Suprapubic skin (tissue), 4 donors: ENCODE measurements at regions not wholly inside any gene's neighbourhood (a gene's known extent, or its start where the extent isn't known, plus 50 kb on each side); places are given as distances from the start of the nearest gene placed in this dataset.
"Not testable (repeated sequence)": the region's sequence is repeated elsewhere in the genome, so short reads cannot be mapped to it uniquely, and the experiment has no call there.

Experiments used
- DNase-seq, 2 donors: peaks; one replicate each; pipeline ENCODE4 v3.0.0-alpha.2; 2019; ENCODE audit warnings: low spot score in 2 of 2
- H3K27ac ChIP-seq: fragments of 200-600 bp; sonication (generic); one replicate; pipeline ENCODE4 v1.5.1; 2019
- H3K27me3 ChIP-seq: fragments of 200-600 bp; sonication (generic); one replicate; pipeline ENCODE4 v1.5.1; 2019
- H3K36me3 ChIP-seq: fragments of 200-600 bp; sonication (generic); one replicate; pipeline ENCODE4 v1.5.1; 2019
- H3K4me1 ChIP-seq: fragments of 200-600 bp; sonication (generic); one replicate; pipeline ENCODE4 v1.5.1; 2019
- H3K4me3 ChIP-seq: fragments of 200-600 bp; sonication (generic); one replicate; pipeline ENCODE4 v1.5.1; 2019; ENCODE audit warnings: mild to moderate bottlenecking
- H3K9me3 ChIP-seq: fragments of 200-600 bp; sonication (generic); one replicate; pipeline ENCODE4 v1.5.1; 2019
- CTCF ChIP-seq, 2 donors: fragments of 200-600 bp in 1 of 2; fragments of 450-650 bp in 1 of 2; sonication (generic) in 1 of 2; IDR thresholded peaks; one replicate each; pipeline ENCODE4 v1.5.1; 2016 to 2019; ENCODE audit warnings: antibody characterized with exemption in 2 of 2, mild to moderate bottlenecking in 1 of 2, moderate library complexity in 1 of 2
- EP300 ChIP-seq: sonication (generic); formaldehyde crosslinking; IDR thresholded peaks from one replicate; pipeline ENCODE4 v1.6.1; 2017; ENCODE audit warnings: antibody characterized with exemption
- POLR2A ChIP-seq, 2 donors: fragments of 450-650 bp; IDR thresholded peaks; one replicate each; pipeline ENCODE4 v1.6.1; 2017; ENCODE audit warnings: antibody characterized with exemption in 2 of 2, mild to moderate bottlenecking in 2 of 2, moderate library complexity in 2 of 2
- POLR2AphosphoS5 ChIP-seq, 3 donors: sonication (generic); formaldehyde crosslinking; IDR thresholded peaks; one replicate each; pipeline ENCODE4 v1.6.1; 2017; ENCODE audit warnings: antibody characterized with exemption in 3 of 3
- WGBS: methylation state at CpG from one replicate; pipeline ENCODE4 v1.1.5; 2018; 5-methylcytosine and 5-hydroxymethylcytosine counted together

- 64% methylated on average over 15 of the region's 15 CpGs for WGBS
- Histone ChIP-seq H3K36me3 (no peaks in the 10 kb centered on the region), H3K27ac (no peak overlapping the region), H3K9me3 (no peaks in the 10 kb centered on the region), H3K4me3 (no peak overlapping the region), H3K27me3 (no peaks in the 10 kb centered on the region), H3K4me1 (no peaks in the 10 kb centered on the region)
- no peak for DNase-seq
- TF ChIP-seq CTCF (IDR thresholded peaks at IDR 0.05): no peak
- no peak for TF ChIP-seq POLR2AphosphoS5 (IDR thresholded peaks at IDR 0.05)
- no peak for TF ChIP-seq EP300
- TF ChIP-seq POLR2A (IDR thresholded peaks at IDR 0.05): no peak
Measured at GRCh38 chr10:117830787-117831212, 215.9 kb downstream of the RAB11FIP2 start.

GRCh38 chr10:117838500-117839498 lies 207.9 kb downstream of the RAB11FIP2 start:
- H3K4me1 ChIP-seq, H3K27me3 ChIP-seq, H3K9me3 ChIP-seq, DNase-seq, H3K36me3 ChIP-seq, H3K27ac ChIP-seq: not testable (repeated sequence)
- WGBS: 58% methylated on average over 16 of the region's 39 CpGs
- peak overlapping the region; percentile 12 for H3K4me3 ChIP-seq

GRCh38 chr10:117856426-117856825 lies 190.3 kb downstream of the RAB11FIP2 start:
- 72% methylated on average over 1 of the region's 1 CpG for WGBS
- not testable (repeated sequence) for H3K36me3 ChIP-seq, H3K9me3 ChIP-seq, H3K27ac ChIP-seq, H3K27me3 ChIP-seq, H3K4me1 ChIP-seq, H3K4me3 ChIP-seq, DNase-seq

- Histone ChIP-seq H3K4me1 (peaks cover 4% of the 10 kb centered on the region), H3K9me3 (no peaks in the 10 kb centered on the region), H3K36me3 (no peaks in the 10 kb centered on the region), H3K27ac (no peak overlapping the region), H3K4me3 (no peak overlapping the region), H3K27me3 (no peaks in the 10 kb centered on the region)
- TF ChIP-seq CTCF (IDR thresholded peaks at IDR 0.05): no peak
- no peak for TF ChIP-seq POLR2AphosphoS5 (IDR thresholded peaks at IDR 0.05)
- no peak for TF ChIP-seq EP300
- TF ChIP-seq POLR2A (IDR thresholded peaks at IDR 0.05): no peak
- WGBS: 45% methylated on average over 5 of the region's 5 CpGs
- DNase-seq: no peak
Measured at GRCh38 chr10:117860135-117860534, 186.6 kb downstream of the RAB11FIP2 start.

- H3K27ac ChIP-seq: no peak overlapping the region
- H3K9me3 ChIP-seq: no peaks in the 10 kb centered on the region
- TF ChIP-seq POLR2AphosphoS5 (IDR thresholded peaks at IDR 0.05): no peak
- TF ChIP-seq EP300: no peak
- no peak for TF ChIP-seq POLR2A (IDR thresholded peaks at IDR 0.05)
- no peak for TF ChIP-seq CTCF (IDR thresholded peaks at IDR 0.05)
- H3K27me3 ChIP-seq: no peaks in the 10 kb centered on the region
- no peak for DNase-seq
- no peaks in the 10 kb centered on the region for H3K36me3 ChIP-seq
- H3K4me1 ChIP-seq: peaks cover 4% of the 10 kb centered on the region
- no peak overlapping the region for H3K4me3 ChIP-seq
Measured at GRCh38 chr10:117860823-117861222, 185.9 kb downstream of the RAB11FIP2 start.

GRCh38 chr10:117861329-117861728 lies 185.4 kb downstream of the RAB11FIP2 start:
- no peak for TF ChIP-seq CTCF (IDR thresholded peaks at IDR 0.05)
- no peak for TF ChIP-seq POLR2A (IDR thresholded peaks at IDR 0.05)
- TF ChIP-seq POLR2AphosphoS5 (IDR thresholded peaks at IDR 0.05): no peak
- TF ChIP-seq EP300: no peak
- WGBS: 90% methylated on average over 4 of the region's 4 CpGs
- no peak for DNase-seq

More at GRCh38 chr10:117861329-117861728, 185.4 kb downstream of the RAB11FIP2 start:
- H3K4me3 ChIP-seq: no peak overlapping the region
- no peaks in the 10 kb centered on the region for H3K36me3 ChIP-seq
- no peaks in the 10 kb centered on the region for H3K27me3 ChIP-seq
- no peak overlapping the region for H3K27ac ChIP-seq
- no peaks in the 10 kb centered on the region for H3K9me3 ChIP-seq
- peaks cover 4% of the 10 kb centered on the region for H3K4me1 ChIP-seq
